HG03442 (cell line): ENCODE measurements at regions not wholly inside any gene's neighbourhood (a gene's known extent, or its start where the extent isn't known, plus 50 kb on each side); places are given as distances from the start of the nearest gene placed in this dataset.
"Not testable (repeated sequence)": the region's sequence is repeated elsewhere in the genome, so short reads cannot be mapped to it uniquely, and the experiment has no call there.

ENCODE experiments used
- ATAC-seq: cut with Tn5 transposase; IDR thresholded peaks from one replicate; pipeline ENCODE4 v1.9.1; 2021; ENCODE audit warnings: mild to moderate bottlenecking, moderate library complexity; ENCODE audit not compliant: unreplicated experiment

DNA sequence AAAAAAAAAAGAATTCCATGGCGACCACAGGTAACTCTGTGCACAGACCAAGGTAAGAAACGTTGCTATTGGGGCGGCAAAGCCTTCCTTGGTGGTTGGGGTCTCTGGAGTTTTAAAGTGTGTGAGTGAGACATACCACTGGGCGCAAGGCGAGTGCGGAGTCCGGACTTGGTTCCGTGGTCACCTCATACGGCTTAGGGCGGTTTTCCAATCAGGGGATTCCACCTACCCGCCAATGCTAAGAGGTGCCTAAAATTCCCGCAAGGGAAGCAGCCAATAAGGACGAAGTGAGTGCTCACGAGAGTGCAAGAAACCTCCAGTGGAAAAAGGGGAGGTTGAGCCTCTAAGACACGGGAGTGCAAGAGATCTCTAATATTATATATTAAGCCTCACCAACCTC, 68.6 kb upstream of the PRSS16 start:
- ATAC-seq: no peak

- no peak for ATAC-seq
Measured at GRCh38 chr6:27183060-27183832, 64.3 kb upstream of the PRSS16 start.

DNA sequence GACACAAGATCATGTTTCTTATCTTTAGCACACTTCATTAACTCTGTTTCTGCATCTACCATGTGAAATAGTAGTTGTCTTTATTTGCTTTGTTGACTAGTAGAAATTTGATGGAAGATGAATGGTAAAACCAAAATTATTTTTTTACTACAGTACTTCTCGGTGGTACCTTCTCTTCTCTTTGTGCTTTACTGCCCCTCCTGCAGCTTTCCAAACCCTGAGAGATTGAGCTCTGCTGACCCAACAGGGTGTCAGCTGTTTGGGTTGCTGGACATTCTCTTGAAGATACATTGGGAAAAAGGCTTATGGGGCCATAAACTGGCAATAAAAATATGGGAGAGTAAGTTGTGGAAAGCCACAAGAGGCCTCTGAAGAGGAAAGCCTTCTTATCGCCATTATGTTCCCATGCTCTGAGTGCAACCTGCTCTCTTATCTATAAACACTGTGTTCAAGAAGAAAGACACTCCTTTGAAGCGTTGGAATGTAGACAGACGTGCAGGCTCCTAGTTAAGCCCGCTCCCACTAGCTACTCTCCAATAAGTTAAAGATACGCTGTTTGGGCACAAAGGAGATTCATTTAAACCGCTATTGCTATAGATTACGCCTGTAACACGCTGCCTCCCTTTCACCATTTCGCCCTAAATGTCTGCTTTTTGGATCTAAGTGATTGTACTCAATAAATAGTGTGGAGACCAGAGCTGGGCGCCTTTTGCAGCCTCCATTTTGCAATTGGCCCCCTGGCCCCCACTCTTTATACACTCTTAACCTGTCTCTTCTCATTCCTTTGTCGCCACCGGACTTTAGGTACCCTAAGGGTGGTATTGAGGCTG, 60.1 kb upstream of the PRSS16 start:
- ATAC-seq: no peak

- peak; percentile 80 for ATAC-seq
Measured at GRCh38 chr6:27188061-27188884, 59.2 kb upstream of the PRSS16 start.

- ATAC-seq: peak; percentile 82
Measured at GRCh38 chr6:27188885-27189418, 58.5 kb upstream of the PRSS16 start.

DNA sequence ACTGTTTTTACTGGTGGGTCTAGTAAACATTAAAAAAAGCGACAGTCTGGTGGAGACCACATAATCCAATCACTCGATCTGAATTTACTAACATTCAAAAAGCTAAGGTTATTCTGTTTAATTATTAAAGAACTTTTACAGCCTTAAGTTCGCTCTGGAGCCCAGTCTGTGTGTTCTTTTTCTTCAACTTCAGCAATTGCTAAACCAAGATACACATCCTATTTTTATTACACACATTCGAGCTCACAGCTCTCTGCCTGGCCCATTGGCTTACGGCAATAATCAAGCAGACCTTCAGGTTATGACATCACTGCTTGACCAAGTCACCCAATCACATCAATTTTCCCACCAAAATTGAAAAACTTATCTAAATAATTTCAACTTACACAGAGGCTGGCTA, 57.4 kb upstream of the PRSS16 start:
- no peak for ATAC-seq

DNA sequence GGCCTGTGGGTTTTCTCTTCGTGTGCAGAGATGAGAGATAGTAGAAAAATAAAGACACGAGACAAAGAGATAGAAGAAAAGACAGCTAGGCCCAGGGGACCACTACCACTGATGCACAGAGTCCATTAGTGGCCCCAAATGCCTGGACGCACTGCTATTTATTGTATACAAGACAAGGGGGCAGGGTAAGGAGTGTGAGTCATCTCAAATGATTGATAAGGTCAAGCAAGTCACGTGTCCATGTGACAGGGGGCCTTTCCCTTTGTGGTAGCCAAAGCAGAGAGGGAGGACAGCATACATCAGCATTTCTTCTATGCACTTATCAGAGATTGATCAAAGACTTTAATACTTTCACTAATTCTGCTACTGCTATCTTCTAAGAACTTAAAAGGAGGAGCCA, 53.0 kb upstream of the PRSS16 start:
- ATAC-seq: not testable (repeated sequence)

GRCh38 chr6:27195547-27195946, 52.0 kb upstream of the PRSS16 start:
- ATAC-seq: not testable (repeated sequence)
